Fibroblast of the aortic adventitia (primary cell): ENCODE measurements at regions not wholly inside any gene's neighbourhood (a gene's known extent, or its start where the extent isn't known, plus 50 kb on each side); places are given as distances from the start of the nearest gene placed in this dataset.
A peak's percentile ranks its signal among the peaks of the same experiment; 100 is the strongest.

Source experiments
- DNase-seq: peaks from one replicate; pipeline ENCODE4 v3.0.0-alpha.2; 2010; ENCODE audit warnings: low read depth
- H3K4me3 ChIP-seq: 2 replicates; pipeline ENCODE4 v1.5.1; 2011; ENCODE audit warnings: low read depth, mild to moderate bottlenecking, control low read depth, low read length, moderate library complexity
- TF ChIP-seq, protein P1 (sequence below): IDR thresholded peaks from 2 replicates; pipeline ENCODE4 v1.5.1; 2011; ENCODE audit warnings: mild to moderate bottlenecking, low read length, control low read depth, inconsistent platforms; ENCODE audit not compliant: insufficient read depth

DNA sequence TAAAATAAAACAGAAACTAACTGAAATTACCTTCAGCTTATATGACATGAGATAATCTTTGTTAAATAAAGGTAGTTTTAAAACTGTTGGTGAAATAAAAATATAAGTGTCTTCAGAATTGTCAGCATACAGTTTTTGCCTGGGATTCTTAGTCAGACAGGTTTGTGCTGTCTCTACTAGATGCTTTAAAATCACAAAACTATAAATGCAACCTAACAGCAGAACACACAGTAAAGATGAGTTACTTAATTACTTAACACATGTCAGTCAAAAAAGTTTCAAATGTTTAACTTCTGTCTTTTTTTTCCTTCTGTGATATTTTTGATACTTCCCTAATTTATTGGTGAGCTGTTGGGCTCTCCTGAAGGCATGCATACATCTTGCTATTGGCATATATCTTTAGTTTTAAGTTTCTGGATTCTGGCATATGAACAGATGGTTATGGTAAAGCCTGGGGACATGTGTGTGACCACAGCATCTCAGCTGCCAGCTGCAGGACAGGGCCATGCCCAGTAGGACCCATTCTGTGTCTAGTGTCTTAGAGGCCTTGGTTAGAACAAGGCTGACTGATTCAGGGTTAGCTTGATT, 231.1 kb upstream of the NUDT12 start:
- H3K4me3 ChIP-seq, result no peak overlapping the region
- TF ChIP-seq, protein P1, sequence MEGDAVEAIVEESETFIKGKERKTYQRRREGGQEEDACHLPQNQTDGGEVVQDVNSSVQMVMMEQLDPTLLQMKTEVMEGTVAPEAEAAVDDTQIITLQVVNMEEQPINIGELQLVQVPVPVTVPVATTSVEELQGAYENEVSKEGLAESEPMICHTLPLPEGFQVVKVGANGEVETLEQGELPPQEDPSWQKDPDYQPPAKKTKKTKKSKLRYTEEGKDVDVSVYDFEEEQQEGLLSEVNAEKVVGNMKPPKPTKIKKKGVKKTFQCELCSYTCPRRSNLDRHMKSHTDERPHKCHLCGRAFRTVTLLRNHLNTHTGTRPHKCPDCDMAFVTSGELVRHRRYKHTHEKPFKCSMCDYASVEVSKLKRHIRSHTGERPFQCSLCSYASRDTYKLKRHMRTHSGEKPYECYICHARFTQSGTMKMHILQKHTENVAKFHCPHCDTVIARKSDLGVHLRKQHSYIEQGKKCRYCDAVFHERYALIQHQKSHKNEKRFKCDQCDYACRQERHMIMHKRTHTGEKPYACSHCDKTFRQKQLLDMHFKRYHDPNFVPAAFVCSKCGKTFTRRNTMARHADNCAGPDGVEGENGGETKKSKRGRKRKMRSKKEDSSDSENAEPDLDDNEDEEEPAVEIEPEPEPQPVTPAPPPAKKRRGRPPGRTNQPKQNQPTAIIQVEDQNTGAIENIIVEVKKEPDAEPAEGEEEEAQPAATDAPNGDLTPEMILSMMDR, result no peak
- DNase-seq, result no peak

DNA sequence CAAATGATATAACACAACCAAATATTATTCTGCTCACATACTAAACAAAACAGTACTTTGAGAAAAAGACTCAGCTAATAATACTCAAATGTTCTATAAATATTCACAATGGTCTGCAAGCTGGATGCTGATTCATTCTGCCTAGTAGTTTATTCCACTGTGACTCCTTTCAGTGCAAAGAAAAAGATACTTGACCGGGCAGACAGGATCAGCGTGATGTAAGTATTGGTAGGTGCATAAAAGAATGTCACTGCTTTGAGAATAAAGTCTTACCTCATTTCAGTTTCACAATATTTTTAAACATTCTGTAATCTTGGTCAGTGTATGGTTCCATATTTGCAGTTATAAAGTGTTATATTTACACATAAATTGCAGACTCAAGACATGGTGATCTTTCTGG, 223.0 kb upstream of the NUDT12 start:
- DNase-seq, result peak; percentile 31
- TF ChIP-seq, protein P1, result no peak
- H3K4me3 ChIP-seq, result no peak overlapping the region

GRCh38 chr5:103783669-103784068, 221.1 kb upstream of the NUDT12 start:
- TF ChIP-seq, protein P1, result no peak
- no peak for DNase-seq
- H3K4me3 ChIP-seq, result no peak overlapping the region

GRCh38 chr5:103780794-103781193, 218.2 kb upstream of the NUDT12 start:
- no peak overlapping the region for H3K4me3 ChIP-seq
- no peak for DNase-seq
- TF ChIP-seq, protein P1, result no peak

GRCh38 chr5:103774721-103775120, 212.1 kb upstream of the NUDT12 start:
- TF ChIP-seq, protein P1, result no peak
- no peak for DNase-seq
- no peak overlapping the region for H3K4me3 ChIP-seq

DNA sequence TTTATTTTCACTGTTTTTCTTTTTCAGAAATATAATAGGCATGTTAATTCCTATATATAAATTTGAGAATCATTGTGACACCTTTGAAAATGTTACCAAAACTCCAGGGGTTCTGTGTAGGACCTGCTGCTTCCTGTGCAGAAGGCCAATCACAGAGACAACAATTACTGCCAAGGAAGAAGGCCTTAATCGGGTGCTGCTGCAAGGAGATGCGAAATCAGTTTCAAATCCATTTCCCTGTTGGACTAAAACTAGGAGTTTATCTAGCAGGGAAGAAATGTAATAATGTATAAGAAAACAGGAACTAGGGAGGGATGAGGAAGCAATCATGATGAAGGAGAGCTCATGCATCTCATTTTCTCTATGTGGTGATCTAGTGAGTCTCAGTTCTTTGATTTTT, 209.7 kb upstream of the NUDT12 start:
- no peak overlapping the region for H3K4me3 ChIP-seq
- DNase-seq, result no peak
- TF ChIP-seq, protein P1, result no peak

DNA sequence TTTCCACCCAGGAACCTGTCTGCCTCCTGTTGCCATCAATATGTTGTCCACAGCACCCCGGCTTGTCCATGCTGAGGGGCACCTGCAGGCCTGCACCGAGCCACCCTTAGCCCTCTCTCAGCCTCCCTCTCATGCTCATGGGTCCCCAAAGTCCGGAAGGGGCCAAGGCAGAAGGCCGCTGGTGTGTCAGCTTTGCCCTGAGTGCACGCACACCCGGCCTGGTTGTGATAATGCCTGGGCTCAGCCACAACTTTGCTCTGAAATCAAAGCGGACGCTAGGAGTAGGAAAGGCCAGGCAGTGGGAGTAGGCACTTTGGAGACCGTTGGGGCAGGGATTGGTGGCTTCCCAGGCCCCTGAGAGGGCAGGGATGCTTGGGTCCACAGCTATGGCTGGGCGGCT, 201.8 kb upstream of the NUDT12 start:
- H3K4me3 ChIP-seq, result no peak overlapping the region
- TF ChIP-seq, protein P1, result no peak

More for the DNA sequence above, 201.8 kb upstream of the NUDT12 start:
- no peak for DNase-seq
